Cardiac muscle cell (in vitro differentiated cells and primary cell): ENCODE measurements at regions not wholly inside any gene's neighbourhood (a gene's known extent, or its start where the extent isn't known, plus 50 kb on each side); places are given as distances from the start of the nearest gene placed in this dataset.

Source experiments
- DNase-seq, 2 donors: peaks; one replicate each; pipeline versions ENCODE4 v3.0.0 to v3.0.0-alpha.2; 2010 to 2017; ENCODE audit warnings: low read depth in 1 of 2, low spot score in 1 of 2
- H3K27ac ChIP-seq: fragments of 200-600 bp; sonication (generic); 2 replicates; pipeline ENCODE4 v1.5.1; 2016
- H3K27me3 ChIP-seq: fragments of 200-600 bp; sonication (generic); 2 replicates; pipeline ENCODE4 v1.6.0; 2016; ENCODE audit warnings: control low read depth
- H3K36me3 ChIP-seq: fragments of 200-600 bp; sonication (generic); 2 replicates; pipeline ENCODE4 v1.5.1; 2016; ENCODE audit warnings: control low read depth
- H3K4me1 ChIP-seq: fragments of 200-600 bp; sonication (generic); 2 replicates; pipeline ENCODE4 v1.8.1; 2017; ENCODE audit warnings: low read depth, mild to moderate bottlenecking, mixed run types
- H3K4me3 ChIP-seq: fragments of 200-600 bp; sonication (generic); 2 replicates; pipeline ENCODE4 v1.5.1; 2016; ENCODE audit warnings: mild to moderate bottlenecking
- H3K9me3 ChIP-seq: fragments of 200-600 bp; sonication (generic); 2 replicates; pipeline ENCODE4 v1.5.1; 2017; ENCODE audit warnings: low read depth, mild to moderate bottlenecking, control low read depth
- CTCF ChIP-seq: IDR thresholded peaks from 2 replicates; pipeline ENCODE4 v1.5.1; 2012; ENCODE audit warnings: low read depth, mild to moderate bottlenecking, low read length

- no peaks in the 10 kb centered on the region for H3K27me3 ChIP-seq
- no peak for DNase-seq
- no peak overlapping the region for H3K4me3 ChIP-seq
- no peaks in the 10 kb centered on the region for H3K36me3 ChIP-seq
- TF ChIP-seq CTCF, result no peak
- H3K27ac ChIP-seq, result no peak overlapping the region
- no peaks in the 10 kb centered on the region for H3K9me3 ChIP-seq
- no peaks in the 10 kb centered on the region for H3K4me1 ChIP-seq
Measured at GRCh38 chr3:1531981-1532380, 439.2 kb downstream of the CNTN6 start.

GRCh38 chr3:1532935-1533606 lies 440.2 kb downstream of the CNTN6 start:
- no peaks in the 10 kb centered on the region for H3K27me3 ChIP-seq
- DNase-seq, result no peak
- no peak overlapping the region for H3K27ac ChIP-seq
- TF ChIP-seq CTCF, result no peak
- no peaks in the 10 kb centered on the region for H3K9me3 ChIP-seq
- no peaks in the 10 kb centered on the region for H3K36me3 ChIP-seq
- H3K4me3 ChIP-seq, result no peak overlapping the region
- H3K4me1 ChIP-seq, result no peaks in the 10 kb centered on the region

- Histone ChIP-seq H3K27ac (no peak overlapping the region), H3K36me3 (no peaks in the 10 kb centered on the region)
- TF ChIP-seq CTCF, result no peak
Measured at GRCh38 chr3:1533763-1534162, 440.9 kb downstream of the CNTN6 start.

GRCh38 chr3:1534252-1534651 lies 441.4 kb downstream of the CNTN6 start:
- no peaks in the 10 kb centered on the region for H3K27me3 ChIP-seq
- H3K4me1 ChIP-seq, result no peaks in the 10 kb centered on the region
- no peaks in the 10 kb centered on the region for H3K9me3 ChIP-seq
- H3K36me3 ChIP-seq, result no peaks in the 10 kb centered on the region
- H3K4me3 ChIP-seq, result no peak overlapping the region
- no peak overlapping the region for H3K27ac ChIP-seq
- no peak for DNase-seq
- no peak for TF ChIP-seq CTCF

More at GRCh38 chr3:1533763-1534162, 440.9 kb downstream of the CNTN6 start:
- Histone ChIP-seq H3K4me3 (no peak overlapping the region), H3K27me3 (no peaks in the 10 kb centered on the region), H3K9me3 (no peaks in the 10 kb centered on the region), H3K4me1 (no peaks in the 10 kb centered on the region)
- no peak for DNase-seq

GRCh38 chr3:1535361-1535760 lies 442.5 kb downstream of the CNTN6 start:
- DNase-seq, result no peak
- TF ChIP-seq CTCF, result no peak
- no peak overlapping the region for H3K27ac ChIP-seq
- no peak overlapping the region for H3K4me3 ChIP-seq
- no peaks in the 10 kb centered on the region for H3K9me3 ChIP-seq
- H3K27me3 ChIP-seq, result no peaks in the 10 kb centered on the region
- H3K4me1 ChIP-seq, result no peaks in the 10 kb centered on the region
- no peaks in the 10 kb centered on the region for H3K36me3 ChIP-seq
